Stimulated activated CD8-positive, alpha-beta memory T cell treated with anti-CD3 and anti-CD28 coated beads, Interleukin-4, amount 100 ng/mL, for 48 hours (primary cell): ENCODE measurements at regions not wholly inside any gene's neighbourhood (a gene's known extent, or its start where the extent isn't known, plus 50 kb on each side); places are given as distances from the start of the nearest gene placed in this dataset.

Source experiments
- DNase-seq: peaks from one replicate; pipeline ENCODE4 v3.0.0-alpha.2; 2020

GRCh38 chr4:130092187-130093015, 996.4 kb downstream of the C4orf33 start:
- no peak for DNase-seq

DNA sequence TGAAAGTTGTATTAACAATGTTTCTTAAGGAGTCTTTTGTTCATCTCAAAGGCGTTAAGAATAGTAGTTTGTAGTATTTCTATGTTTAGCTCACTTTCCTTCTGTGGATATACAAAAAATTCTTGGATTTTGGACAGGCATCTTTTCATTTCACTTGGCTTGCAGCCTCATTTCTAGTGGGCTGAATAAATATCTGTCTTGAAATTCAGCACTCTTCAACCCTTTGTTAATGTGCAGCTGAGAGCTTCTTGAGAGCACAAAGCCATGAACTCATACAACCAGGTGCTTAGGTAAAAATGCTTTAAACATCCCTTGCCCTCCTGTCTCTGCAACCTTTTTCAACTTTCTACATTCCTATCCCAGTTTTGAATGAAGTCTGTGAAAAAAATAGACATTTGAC, 1003.2 kb downstream of the C4orf33 start:
- no peak for DNase-seq

GRCh38 chr4:130110189-130110588, 1014.2 kb downstream of the C4orf33 start:
- no peak for DNase-seq

GRCh38 chr4:130110770-130111169, 1014.8 kb downstream of the C4orf33 start:
- DNase-seq = no peak

DNA sequence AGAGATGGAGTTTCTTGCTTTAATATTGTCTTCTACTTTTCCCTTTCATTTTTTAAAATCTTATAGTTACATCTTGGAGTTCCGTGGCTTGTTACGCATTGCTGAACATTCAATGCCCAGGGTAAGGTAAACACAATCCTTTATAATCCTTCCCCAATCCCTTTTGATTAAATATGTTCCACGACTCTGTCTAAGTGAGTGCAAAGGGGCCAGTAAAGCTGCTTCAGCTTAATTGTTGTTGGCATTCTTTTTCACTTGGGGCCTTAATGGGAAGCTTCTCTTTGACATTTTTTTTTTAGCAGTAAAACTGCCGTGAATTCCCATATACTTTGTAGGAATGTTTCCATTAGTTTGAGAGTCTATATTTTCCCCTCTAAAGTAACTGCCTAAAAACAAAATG, 1028.1 kb downstream of the C4orf33 start:
- no peak for DNase-seq

DNA sequence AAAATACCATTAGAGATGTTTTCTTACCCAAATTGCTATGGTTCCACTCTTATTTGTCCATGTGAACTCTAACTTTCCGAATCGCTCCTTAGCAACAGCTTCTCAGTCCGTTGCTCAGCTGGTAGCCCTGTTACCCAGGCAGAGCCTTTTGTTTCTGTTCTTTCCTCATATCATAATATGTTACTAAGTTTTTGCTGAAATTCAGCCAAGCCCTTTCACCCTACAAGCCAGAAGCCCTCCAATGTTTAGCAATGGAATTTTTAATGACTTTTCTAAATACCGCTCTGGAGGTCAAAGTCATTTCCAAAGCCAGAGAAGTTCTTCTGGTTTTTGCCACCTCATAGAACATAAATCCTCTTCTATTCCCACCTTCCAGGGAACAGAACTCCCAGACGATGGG, 1029.5 kb downstream of the C4orf33 start:
- DNase-seq = no peak

- no peak for DNase-seq
Measured at GRCh38 chr4:130127297-130127696, 1031.3 kb downstream of the C4orf33 start.

DNA sequence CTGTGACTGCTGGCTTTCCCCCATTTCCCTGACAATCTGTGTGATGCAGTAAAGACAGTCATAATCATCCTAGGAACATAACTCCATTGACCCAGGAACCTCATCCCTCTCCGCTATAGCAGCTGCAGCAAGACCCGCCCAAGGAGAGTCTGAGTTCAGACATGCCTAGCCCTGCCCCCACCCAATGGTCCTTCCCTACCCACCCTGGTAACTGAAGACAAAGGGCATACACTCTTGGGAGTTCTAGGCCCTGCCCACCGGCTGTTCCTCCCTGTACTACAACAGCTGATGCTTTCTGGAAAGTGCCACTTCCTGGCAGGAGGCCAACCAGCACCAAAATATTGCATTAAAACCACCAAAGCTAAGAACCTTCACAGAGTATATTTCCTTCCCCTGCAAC, 1035.6 kb downstream of the C4orf33 start:
- DNase-seq = no peak

DNA sequence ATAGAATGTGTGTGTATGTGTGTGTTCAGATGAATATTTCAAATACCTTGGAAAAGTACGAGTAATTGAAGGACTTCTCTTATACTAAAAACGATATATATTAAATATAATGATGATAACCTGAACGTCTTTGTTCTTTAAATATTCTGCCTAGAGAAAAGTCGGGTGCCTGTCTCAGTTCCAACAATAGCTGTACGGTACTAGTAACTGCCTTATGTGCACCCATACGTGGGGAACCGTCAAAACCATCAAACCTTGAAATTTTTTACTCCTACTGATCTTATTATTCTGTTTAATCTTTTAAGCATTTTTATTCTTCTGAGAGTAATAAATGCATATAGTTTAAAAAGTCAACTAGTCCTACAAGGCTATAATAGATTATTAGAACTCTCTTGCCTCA, 1045.7 kb downstream of the C4orf33 start:
- no peak for DNase-seq

- no peak for DNase-seq
Measured at GRCh38 chr4:130143656-130144055, 1047.7 kb downstream of the C4orf33 start.

DNA sequence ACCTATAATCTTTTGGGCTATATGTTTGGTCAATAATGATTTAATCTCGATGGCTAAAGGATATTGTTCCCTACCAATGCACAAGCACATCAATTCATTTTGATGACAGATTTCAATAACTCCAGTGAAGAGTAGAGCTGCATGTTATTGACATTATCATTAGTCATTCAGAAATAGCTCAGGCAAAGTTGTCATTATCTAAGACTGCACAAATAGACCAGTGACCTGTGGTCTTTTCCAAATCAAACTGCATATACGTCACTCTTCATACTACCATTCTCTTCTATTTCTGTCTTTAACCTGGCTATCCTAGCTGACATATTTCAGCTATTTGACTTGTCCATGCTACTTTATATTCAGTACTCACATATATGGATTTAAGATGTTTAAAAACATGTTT, 1050.8 kb downstream of the C4orf33 start:
- DNase-seq = no peak

- DNase-seq = no peak
Measured at GRCh38 chr4:130147641-130148040, 1051.7 kb downstream of the C4orf33 start.

GRCh38 chr4:130154901-130155300, 1058.9 kb downstream of the C4orf33 start:
- DNase-seq = no peak

- DNase-seq = no peak
Measured at GRCh38 chr4:130163701-130164100, 1067.7 kb downstream of the C4orf33 start.

- no peak for DNase-seq
Measured at GRCh38 chr4:130165381-130165780, 1069.4 kb downstream of the C4orf33 start.

- DNase-seq = no peak
Measured at GRCh38 chr4:130172156-130172555, 1076.2 kb downstream of the C4orf33 start.

DNA sequence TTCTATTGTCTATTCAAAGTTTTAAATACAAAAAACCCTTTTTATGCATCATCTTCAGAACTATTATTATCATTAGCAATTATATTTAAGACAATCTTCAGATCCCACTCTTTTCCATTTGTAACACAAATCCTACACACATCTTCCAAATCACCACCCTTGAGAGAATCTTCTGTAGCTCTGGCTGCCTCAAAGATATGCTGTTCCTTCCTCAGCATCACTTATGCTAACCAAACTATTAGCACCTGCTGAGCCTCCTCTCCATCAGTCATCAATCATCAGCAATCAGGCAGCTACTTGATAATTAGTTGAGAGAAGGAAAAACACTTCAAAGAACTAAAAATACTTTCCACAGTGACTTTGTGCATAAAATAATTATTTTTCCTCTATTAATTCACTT, 1082.2 kb downstream of the C4orf33 start:
- DNase-seq = no peak

DNA sequence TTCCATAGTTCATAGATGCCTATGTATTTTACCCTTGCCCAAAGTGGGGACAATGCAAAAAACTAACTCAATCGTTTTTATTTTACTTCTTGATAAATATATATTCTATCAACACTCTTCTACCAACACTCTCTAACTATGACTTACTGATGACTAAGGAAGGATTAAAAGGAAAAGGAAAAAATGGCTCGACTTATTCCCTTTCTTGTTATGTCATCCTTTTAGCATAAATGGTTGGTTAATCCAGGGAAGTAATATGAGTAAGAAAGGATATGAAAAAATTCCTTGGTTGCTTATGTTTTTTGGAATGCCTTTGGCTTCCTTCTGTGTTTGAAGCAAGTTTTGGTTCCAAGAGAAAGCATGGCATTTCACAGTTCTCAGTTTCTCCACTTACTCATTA, 1087.1 kb downstream of the C4orf33 start:
- no peak for DNase-seq

GRCh38 chr4:130183766-130184165, 1087.8 kb downstream of the C4orf33 start:
- DNase-seq = no peak

DNA sequence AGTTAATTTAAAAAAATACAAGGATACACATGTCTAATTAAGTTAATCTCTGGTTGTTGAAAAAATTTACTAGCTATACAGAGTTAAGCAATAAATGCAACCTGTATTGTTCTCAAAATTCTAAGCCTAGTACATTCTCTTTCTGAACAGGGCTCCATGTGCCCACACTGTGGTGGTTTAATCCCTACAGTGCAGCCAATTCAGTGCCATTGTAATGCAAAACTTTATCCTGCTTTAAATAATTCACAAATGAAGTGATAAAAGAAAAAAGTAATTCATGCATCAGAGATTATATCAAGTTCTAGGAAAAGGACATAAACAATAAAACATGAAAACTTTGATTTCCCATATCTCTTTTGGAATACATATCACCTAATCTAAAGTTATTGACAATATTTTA, 1089.2 kb downstream of the C4orf33 start:
- no peak for DNase-seq

DNA sequence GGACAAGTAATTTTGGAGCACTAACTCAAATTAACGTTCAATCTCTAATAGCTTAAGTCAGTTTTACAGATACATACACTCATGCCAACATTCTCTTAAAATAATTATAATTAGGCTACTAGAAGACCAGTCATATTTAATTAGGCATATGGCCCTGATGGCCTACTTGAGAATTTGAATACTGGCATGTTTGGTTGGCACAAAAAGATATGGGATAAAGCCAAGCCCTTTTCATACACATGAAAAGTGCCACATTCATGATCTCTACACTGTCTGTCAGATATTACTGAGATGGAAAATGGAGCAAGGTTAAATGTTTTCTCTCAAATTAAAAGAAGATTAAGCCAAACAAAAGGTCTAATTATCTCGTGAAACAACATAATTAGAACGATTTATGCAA, 1091.0 kb downstream of the C4orf33 start:
- DNase-seq = no peak

DNA sequence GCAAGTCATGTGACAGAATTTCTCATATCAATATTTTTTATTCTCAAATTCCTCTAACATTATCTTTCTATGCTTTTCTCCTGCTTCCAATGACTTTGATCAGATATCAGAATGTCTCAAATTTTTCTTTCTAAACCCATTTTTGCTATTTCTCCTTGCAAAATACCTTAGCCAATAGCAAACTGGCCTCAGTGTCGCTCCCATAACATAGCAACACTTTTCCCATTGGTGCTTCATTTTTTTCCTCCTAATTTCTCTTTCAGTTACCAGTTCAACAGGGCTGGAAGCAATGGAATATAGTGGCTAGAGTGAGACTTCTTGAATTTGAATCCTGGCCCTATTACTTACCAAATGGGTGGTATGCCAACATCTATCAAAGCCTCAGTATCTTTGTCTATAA, 1091.6 kb downstream of the C4orf33 start:
- no peak for DNase-seq

DNA sequence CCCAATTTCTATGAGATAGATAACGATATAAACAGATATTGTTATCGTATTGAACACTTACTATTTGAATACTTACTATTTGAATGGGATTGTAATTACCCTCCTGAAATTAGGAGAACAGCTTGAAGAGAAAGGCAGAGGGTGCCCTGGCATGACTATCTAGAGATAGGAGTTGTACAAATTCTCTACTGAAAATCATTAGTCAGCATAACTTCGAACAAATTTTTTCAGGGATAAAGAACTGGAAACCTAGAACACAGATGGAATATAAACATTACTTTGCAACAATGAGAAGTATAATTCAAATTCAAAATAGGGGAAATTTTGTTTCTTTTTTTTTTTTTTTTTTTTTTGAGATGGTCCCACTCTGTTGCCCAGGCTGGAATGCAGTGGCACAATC, 1096.8 kb downstream of the C4orf33 start:
- no peak for DNase-seq

GRCh38 chr4:130197946-130198345, 1102.0 kb downstream of the C4orf33 start:
- DNase-seq = no peak

GRCh38 chr4:130203571-130203970, 1107.6 kb downstream of the C4orf33 start:
- no peak for DNase-seq
